HG02678 (cell line): ENCODE measurements at regions not wholly inside any gene's neighbourhood (a gene's known extent, or its start where the extent isn't known, plus 50 kb on each side); places are given as distances from the start of the nearest gene placed in this dataset.
"Not testable (repeated sequence)": the region's sequence is repeated elsewhere in the genome, so short reads cannot be mapped to it uniquely, and the experiment has no call there.

Experiments used
- ATAC-seq: cut with Tn5 transposase; IDR thresholded peaks from one replicate; pipeline ENCODE4 v1.9.1; 2021; ENCODE audit warnings: mild to moderate bottlenecking, moderate library complexity; ENCODE audit not compliant: unreplicated experiment

DNA sequence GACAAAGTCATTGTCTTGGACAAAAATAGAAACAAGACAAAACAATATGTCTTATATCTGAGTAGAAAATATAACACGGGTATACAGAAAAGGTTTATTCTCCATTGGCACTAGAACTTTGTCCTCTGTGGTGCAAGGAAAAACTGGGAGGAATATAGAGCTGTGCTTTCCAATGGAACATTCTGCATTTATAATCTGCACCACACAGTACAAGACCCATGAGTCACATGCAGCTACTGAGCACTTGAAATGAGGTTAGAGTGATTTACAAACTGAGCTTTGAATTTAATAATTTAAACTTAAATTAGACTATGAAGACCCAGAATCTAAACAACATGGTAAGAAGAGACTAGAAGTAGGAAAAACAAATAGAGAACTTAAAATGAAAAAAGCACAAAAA is 86.1 kb downstream of the RAP2A start:
- ATAC-seq: no peak

DNA sequence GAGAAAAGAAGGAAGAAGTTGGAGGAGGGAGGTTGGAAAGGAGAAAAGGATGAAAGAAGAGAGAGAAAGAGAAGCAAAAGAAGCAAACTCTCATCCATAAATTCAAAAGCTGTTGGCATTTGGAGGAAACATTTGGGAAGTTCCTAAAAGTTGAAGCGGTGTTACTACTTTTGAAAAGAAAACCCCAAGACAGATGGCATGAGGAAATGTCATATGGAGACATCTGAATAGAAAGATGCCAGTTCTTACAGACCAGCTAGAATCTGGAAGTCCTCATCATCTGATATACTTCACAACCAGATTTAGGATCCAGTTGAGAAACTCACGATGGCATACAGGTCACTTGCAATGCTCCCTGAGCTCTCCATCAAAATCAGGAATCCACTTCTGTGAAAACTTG is 86.9 kb downstream of the RAP2A start:
- ATAC-seq: no peak

DNA sequence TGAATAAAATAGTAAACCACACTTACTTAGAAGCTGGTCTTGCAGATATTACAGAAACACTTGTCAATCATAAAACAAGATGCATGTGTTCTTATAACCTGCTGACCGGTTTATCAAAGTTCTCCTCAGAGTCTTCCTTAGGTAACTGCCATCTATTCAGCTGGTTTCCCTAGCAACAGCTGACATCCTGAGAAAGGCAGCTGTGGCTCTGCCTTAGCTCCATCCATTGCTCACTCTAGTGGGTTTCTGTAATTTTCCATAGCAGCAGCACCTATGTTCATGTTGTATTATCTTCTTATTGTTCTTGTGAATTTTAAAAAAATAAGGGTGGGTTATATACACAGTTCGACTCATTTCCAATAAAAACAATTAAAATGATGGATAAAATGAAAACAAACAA is 87.8 kb downstream of the RAP2A start:
- no peak for ATAC-seq

GRCh38 chr13:97522243-97522642 is 88.3 kb downstream of the RAP2A start:
- ATAC-seq: no peak

- no peak for ATAC-seq
Measured at GRCh38 chr13:97526556-97526955, 92.6 kb downstream of the RAP2A start.

DNA sequence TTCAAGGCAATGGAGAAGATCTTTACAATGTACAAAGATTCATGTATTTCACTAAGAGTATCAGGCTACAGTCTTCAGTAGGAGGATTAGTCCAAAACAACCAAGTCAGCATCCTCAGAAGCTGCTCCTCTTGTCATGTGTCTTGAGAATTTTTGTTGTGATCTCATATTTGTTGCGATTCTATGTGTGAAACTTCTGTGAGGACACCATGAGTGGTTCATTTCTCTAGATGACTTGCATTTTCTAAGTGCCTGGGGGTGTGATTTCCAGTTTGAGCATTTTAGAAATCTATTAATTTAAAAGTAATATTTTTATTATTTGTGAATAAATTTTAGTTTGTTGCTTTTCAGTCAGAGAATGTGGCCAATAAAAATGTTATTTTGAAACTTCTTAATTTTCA is 94.5 kb downstream of the RAP2A start:
- no peak for ATAC-seq

DNA sequence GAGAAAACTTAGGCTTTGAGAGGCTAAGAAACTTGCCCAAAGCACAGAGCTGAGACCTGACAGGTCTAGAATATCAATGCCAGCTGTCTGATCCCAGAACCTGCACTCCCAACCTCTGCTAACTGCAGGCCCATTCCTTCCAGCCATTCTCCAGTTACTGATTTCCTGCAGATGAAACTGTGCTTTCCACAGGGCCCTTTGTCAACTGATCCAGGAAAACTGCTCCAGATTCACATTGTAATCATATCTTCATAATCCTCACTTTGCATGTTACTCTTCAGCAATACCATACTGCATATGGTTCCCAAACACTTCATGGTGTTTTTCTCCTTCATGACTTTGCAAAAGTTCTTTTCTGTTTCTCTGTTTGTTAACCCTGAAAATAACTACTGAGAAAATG is 100.6 kb downstream of the RAP2A start:
- no peak for ATAC-seq

DNA sequence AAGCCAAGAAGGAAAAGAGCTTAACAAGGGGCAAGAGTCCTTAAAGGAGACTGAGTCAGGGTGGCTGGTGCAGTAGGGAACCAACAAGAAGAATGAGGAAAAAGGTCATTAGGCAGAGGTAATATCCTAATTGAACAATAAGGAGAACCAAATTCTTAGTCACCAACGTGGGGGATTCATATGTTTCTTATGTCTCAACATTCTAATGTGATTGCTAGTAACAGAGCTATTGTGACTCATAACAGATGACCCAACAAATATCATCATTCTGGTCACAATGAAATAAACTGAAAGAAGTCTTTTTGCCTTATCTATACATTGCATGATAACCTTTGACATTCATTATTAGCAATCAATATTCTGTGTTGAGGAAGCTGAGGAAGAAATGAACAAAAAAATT is 101.6 kb downstream of the RAP2A start:
- ATAC-seq: no peak

DNA sequence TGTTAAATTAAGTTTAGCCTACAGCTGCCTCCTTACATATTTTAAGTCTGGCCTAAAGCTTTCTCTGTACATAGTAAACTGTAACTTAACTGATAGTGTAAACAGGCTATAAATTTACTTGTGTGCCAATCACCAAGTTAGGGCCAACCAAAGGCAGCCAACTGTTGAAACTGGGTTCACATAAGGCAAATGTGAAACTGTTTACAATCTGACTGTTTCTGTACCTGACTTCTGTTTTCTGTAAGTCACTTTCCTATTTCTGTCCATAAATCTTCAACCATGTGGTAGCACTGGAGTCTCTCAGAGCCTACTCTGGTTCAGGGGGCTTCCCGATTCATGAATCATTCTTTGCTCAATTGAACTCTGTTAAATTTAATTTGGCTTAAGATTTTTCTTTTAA is 103.1 kb downstream of the RAP2A start:
- ATAC-seq: peak; percentile 84

DNA sequence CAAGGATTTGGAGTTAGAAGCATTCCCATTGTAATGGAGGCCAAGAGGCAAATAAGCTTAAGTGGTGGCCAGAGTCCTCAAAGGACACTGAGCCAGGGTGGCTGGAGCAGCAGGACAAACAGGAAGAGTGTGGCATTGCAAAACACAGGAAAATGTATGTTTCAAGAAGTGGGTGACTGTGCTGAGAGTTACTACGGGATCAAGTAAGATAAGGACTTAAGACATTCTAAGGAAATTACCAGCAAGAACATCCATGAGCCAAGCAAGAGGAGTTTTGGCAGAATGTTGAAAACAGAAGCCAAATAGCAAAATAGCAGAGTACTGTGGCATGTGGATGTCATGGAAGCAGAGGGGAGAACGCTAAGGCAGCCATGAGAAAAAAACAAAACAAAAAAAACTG is 104.2 kb downstream of the RAP2A start:
- ATAC-seq: no peak

GRCh38 chr13:97539651-97540610 is 106.0 kb downstream of the RAP2A start:
- ATAC-seq: no peak

DNA sequence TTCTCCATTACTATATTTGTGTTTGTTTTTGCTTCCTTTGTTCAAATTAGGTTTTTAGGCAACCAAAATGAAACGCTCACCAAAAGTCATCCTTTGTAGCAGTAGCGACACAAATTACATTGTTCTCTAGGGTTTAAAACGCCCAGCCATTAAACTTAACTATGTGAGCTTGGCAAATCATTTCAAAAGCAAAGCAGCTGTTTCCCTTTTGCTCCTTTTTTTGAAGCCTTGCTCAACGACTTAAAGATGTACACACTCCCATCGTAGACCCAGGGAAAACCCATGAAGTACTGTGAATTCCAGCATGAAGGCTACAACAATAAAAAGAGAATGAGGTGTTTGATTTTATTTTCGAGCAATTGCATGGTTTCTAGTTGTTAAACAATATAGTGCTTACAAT is 106.7 kb downstream of the RAP2A start:
- ATAC-seq: no peak

DNA sequence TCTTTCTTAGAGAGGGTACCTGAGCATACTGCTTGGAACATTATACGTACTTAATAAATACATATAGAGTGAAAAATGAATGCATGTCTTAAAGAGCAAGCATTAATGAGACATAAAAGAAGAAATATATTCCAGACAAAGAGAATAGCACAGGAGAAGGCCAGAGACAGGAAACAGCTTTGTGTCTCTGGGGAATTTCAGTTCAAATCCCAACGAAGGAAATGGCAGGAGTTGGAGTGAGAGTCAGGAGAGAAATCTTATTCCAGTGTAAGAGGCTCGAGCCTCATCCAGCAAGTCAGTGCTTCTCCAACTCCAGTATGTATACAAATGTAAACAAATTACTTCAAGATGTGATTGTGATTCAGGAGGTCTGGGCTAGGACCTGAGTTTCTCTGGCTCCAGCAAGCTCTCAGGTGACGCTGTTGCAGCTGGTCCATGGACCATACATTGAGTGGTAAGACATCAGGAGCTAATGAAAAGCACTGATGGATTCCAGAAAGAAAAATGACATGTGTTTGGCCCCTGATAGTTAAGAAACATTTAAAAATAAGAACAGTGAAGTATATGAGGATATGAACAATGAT is 108.2 kb downstream of the RAP2A start:
- no peak for ATAC-seq

DNA sequence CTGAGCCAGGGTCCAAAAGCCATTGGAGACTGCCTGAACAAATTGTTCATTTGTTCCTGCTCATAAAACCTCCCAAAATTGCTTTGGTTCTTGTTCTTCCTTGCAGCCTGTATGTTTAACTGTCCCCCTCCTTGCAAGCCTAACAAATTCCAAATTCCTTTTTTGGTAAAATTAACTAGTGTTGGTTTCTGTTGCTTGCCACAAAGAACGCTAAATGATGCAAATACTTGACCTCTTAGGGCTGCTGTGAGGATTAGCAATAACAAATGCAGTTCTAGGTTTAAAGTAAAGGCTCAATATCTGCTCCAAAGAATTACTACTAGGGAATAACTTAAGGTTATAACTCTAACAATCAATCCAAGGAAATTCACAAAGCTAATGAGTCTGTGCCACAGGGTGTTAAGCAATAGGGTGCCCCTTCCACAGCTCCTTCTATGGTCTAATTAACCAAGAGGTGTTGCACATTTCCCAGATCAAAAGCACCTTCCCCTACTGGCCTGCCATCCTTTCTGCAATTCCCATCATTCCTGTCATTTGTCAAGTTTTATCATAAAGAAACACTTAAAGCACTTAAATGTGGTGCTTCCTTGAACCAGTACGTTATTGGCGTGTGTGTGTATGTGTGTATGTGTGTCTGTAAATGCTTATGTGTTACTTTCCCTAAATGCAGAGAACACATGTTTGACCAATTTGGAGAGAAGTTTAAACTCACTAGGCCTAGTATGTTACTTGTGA is 110.2 kb downstream of the RAP2A start:
- no peak for ATAC-seq

- not testable (repeated sequence) for ATAC-seq
Measured at GRCh38 chr13:97544971-97545499, 111.1 kb downstream of the RAP2A start.

- no peak for ATAC-seq
Measured at GRCh38 chr13:97548138-97548537, 114.2 kb downstream of the RAP2A start.

DNA sequence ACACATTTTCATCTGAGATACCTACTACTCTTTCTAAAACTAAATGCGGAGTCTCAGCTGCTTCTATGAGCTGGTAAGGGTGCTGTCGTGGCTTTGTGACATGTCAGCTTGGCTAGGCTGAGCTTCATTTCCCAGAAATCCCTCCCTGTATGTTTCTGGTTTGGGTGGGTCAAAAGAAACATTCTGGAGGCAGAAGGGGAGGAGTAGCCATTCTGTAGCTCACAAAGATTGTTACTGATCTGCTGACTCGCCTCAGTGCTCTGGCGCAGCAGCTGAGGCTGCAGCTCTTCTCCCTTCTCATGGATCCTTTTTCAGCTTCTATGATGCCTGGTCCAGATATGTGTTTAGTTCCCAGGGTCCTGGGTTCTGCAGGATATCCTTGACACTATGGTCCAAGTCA is 114.7 kb downstream of the RAP2A start:
- ATAC-seq: no peak

- no peak for ATAC-seq
Measured at GRCh38 chr13:97549201-97549600, 115.2 kb downstream of the RAP2A start.

DNA sequence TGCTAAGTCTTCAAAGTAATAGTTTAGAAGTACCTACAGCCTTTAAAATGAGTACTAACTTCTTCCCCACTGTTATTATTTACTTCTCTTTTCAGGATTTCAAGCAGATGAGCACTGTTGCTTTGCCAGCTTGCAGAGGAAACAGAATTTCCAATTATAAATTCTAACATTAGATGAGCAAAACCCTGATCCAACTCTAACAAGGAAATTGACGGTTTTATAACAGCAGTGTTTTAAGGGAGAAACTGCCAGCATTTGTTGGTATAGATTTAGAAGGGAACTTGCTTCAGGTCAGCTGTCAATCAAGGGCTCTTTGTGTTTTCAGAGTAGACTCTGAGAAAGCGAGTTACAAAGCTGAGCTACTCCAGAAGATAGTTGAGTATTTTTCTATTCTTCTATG is 120.5 kb downstream of the RAP2A start:
- no peak for ATAC-seq

- no peak for ATAC-seq
Measured at GRCh38 chr13:97555034-97555433, 121.1 kb downstream of the RAP2A start.

DNA sequence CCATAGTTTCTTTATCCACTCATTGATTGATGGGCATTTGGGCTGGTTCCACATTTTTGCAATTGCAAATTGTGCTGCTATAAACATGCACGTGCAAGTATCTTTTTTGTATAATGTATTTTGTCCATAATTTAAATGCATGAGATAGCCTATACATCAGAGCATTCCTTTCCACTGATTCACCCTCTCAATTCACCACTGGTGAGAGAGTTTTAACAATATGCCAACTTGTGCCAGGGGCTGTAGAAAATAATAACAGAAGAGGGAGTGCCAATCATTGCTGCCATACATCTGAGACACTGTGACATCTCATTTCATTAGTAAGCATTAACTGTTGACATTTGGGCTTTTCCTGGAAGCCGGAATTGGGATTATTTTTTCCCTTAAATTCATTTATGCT is 125.1 kb downstream of the RAP2A start:
- ATAC-seq: no peak

DNA sequence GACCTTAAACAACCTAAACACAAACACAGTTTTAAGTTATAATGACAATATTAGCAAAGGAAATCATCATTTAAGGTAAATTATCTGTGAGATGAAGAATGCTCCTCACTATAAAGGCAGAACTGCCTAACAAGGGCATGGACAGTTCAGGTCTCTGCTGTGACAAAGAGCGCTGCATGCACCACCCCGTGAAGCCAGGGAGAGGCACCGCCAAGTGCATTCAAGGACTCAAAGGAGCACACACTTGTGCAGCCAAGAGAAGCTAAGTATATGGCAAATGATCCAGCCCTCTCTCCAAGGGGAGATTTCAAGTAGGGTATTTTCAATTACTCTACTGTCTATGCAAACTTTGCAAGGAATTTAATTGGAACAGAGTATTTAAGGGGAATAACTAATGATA is 126.0 kb downstream of the RAP2A start:
- ATAC-seq: no peak
